Pancreas (tissue), 10 donors: ENCODE measurements at regions not wholly inside any gene's neighbourhood (a gene's known extent, or its start where the extent isn't known, plus 50 kb on each side); places are given as distances from the start of the nearest gene placed in this dataset.
"Not testable (repeated sequence)": the region's sequence is repeated elsewhere in the genome, so short reads cannot be mapped to it uniquely, and the experiment has no call there.

Experiments
- ATAC-seq, 4 donors: fragments of 200-7000 bp; cut with Tn5 transposase; one replicate each; pipeline versions ENCODE4 v1.8.0 to v1.9.1; 2020; ENCODE audit warnings: mild to moderate bottlenecking in 4 of 4, moderate library complexity in 4 of 4
- DNase-seq, 6 donors: peaks; one replicate each; pipeline ENCODE4 v3.0.0-alpha.2; 2020
- FAIRE-seq: peaks from 2 replicates; lab custom pipeline; 2012; peaks lifted over from hg19 to GRCh38; lab: Jason Lieb, UNC
- H3K27ac ChIP-seq, 4 donors: fragments of 200-600 bp; sonication (generic); 1 replicate in 3 of 4; 2 replicates in 1 of 4; pipeline versions ENCODE4 v1.5.0 to v1.8.0; 2020
- H3K27me3 ChIP-seq, 4 donors: fragments of 200-600 bp; one replicate each; pipeline ENCODE4 v1.8.0; 2021
- H3K36me3 ChIP-seq, 3 donors: fragments of 200-600 bp; sonication (generic) in 1 of 3; one replicate each; pipeline versions ENCODE4 v1.5.0 to v1.8.0; 2020 to 2021
- H3K4me1 ChIP-seq, 3 donors: fragments of 200-600 bp; one replicate each; pipeline ENCODE4 v1.8.0; 2021
- H3K4me3 ChIP-seq, 4 donors: fragments of 200-600 bp; sonication (generic) in 2 of 4; one replicate each; pipeline versions ENCODE4 v1.5.0 to v1.8.0; 2020 to 2021
- H3K9me3 ChIP-seq, 4 donors: fragments of 200-600 bp; one replicate each; pipeline ENCODE4 v1.8.0; 2021
- WGBS, 2 donors: extraction: QIAGEN DNeasy Blood & Tissue Kit; methylation state at CpG; one replicate each; pipeline ENCODE4 v1.1.7; 2013; 5-methylcytosine and 5-hydroxymethylcytosine counted together
- intact Hi-C, 3 donors: fragments of 100-400 bp; cut with DNase I; formaldehyde crosslinking; loops; one replicate each; pipeline versions ENCODE4 v1.11.1 to v1.14.2; 2022
- TF ChIP-seq, protein P1 (sequence below), 4 donors: fragments of 200-600 bp; sonication (generic) in 3 of 4; IDR thresholded peaks; one replicate each; pipeline versions ENCODE4 v1.5.0 to v1.8.0; 2021; ENCODE audit warnings: antibody characterized with exemption in 4 of 4
- donor health status: healthy with polysubstance abuse.
- donor health status: DM: no; HTN: no; CAD: no; lungs with moderate emphysema.
- donor health status: DM: no; HTN: no; CAD: no.
- donor health status: control.
- donor health status: control.
- donor health status: Bipolar disorder and iron deficiency.
- donor health status: DM: yes; HTN: yes; CAD: no.
- donor health status: DM: no; HTN: no; CAD: no.
- donor health status: DM: no; HTN: no; CAD: no.
- donor health status: DM: yes; HTN: yes; CAD: no.

DNA sequence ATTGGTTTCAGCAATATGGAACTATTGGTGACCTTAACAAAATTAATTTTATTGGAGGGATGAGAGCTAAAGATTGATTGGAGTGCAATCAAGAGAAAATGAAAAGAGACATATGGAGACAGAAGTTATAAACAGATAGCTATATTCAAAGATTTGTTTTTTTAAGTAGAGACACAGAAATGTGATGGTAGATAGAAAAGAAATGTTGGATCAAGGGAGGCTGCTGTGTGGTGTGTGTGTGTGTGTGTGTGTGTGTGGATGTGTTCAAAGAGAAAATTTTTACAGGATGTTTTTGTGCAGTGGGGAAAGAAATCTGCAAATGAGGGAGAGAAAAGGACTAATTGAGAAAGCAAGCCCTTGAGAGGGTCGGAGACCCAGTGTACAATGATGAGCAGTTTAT lies 249.5 kb upstream of the SPHKAP start:
- ATAC-seq: no peak
- Histone ChIP-seq H3K27ac (no peak overlapping the region), H3K27me3 (no peaks in the 10 kb centered on the region), H3K9me3 (no peaks in the 10 kb centered on the region), H3K4me1 (no peaks in the 10 kb centered on the region), H3K36me3 (no peaks in the 10 kb centered on the region), H3K4me3 (no peak overlapping the region)
- TF ChIP-seq, protein P1, sequence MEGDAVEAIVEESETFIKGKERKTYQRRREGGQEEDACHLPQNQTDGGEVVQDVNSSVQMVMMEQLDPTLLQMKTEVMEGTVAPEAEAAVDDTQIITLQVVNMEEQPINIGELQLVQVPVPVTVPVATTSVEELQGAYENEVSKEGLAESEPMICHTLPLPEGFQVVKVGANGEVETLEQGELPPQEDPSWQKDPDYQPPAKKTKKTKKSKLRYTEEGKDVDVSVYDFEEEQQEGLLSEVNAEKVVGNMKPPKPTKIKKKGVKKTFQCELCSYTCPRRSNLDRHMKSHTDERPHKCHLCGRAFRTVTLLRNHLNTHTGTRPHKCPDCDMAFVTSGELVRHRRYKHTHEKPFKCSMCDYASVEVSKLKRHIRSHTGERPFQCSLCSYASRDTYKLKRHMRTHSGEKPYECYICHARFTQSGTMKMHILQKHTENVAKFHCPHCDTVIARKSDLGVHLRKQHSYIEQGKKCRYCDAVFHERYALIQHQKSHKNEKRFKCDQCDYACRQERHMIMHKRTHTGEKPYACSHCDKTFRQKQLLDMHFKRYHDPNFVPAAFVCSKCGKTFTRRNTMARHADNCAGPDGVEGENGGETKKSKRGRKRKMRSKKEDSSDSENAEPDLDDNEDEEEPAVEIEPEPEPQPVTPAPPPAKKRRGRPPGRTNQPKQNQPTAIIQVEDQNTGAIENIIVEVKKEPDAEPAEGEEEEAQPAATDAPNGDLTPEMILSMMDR (IDR thresholded peaks at IDR 0.05): no peak
- no peak for DNase-seq
- intact Hi-C loops: no loop called here
- no peak for FAIRE-seq
- 39 to 41% methylated on average over 1 of the region's 1 CpG for WGBS, 2 donors

DNA sequence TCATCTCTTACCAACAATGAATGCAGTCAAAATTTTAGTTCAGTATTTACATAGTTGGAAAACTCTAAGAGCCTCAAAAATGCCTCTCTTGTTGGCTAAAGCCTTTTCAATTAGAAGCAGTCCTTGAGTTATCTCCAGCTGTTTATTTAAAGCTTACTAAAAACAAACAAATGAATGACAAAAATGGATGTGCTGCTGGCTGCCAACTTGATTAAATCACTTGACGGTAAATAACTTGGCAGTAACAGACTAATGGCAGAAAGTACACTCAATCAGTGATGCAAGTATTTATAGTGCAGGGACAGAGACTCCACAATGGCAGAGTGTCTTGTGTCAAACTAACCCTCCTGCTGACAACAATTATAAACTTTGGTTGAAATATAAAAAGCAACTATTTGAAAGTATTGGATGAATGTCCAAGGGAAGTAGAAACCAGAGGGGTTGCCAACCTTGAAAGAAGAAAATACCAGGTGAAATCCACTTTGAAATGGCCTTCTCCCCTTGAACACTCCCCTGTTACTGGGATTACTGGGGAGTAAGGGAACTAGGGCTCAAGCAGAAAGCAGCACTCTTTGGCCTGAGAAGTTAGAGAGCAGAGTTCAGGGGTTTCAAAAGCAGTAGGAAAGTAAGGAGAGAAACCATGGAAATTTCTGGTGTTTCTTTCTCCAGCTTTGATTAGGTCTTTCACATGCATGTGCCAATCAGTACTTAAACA lies 245.2 kb upstream of the SPHKAP start:
- no peak overlapping the region for H3K27ac ChIP-seq
- TF ChIP-seq, protein P1 (IDR thresholded peaks at IDR 0.05): no peak
- H3K36me3 ChIP-seq: no peaks in the 10 kb centered on the region
- H3K4me1 ChIP-seq: no peaks in the 10 kb centered on the region
- no peaks in the 10 kb centered on the region for H3K27me3 ChIP-seq
- H3K9me3 ChIP-seq: no peaks in the 10 kb centered on the region
- no peak for FAIRE-seq
- 6 to 10% methylated on average over 1 of the region's 1 CpG for WGBS, 2 donors
- intact Hi-C loops: no loop called here
- ATAC-seq: peak in 1 of 4 donors; percentile 39
- DNase-seq: no peak
- H3K4me3 ChIP-seq: no peak overlapping the region

DNA sequence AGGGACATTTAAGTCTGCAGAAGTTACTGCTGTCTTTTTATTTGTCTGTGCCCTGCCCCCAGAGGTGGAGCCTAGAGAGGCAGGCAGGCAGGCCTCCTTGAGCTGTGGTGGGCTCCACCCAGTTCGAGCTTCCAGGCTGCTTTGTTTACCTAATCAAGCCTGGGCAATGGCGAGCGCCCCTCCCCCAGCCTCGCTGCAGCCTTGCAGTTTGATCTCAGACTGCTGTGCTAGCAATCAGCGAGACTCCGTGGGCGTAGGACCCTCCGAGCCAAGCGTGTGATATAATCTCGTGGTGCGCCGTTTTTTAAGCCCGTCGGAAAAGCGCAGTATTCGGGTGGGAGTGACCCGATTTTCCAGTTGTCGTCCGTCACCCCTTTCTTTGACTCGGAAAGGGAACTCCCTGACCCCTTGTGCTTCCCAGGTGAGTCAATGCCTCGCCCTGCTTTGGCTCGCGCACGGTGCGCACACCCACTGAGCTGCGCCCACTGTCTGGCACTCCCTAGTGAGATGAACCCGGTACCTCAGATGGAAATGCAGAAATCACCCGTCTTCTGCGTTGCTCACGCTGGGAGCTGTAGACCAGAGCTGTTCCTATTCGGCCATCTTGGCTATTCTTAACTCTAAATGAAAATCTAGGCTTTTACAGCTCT lies 244.0 kb upstream of the SPHKAP start:
- H3K27me3 ChIP-seq, ATAC-seq, H3K9me3 ChIP-seq, FAIRE-seq, H3K27ac ChIP-seq, intact Hi-C loops, H3K4me3 ChIP-seq, H3K36me3 ChIP-seq, DNase-seq, H3K4me1 ChIP-seq: not testable (repeated sequence)
- 73 to 82% methylated on average over 31 of the region's 31 CpGs for whole genome bisulfite sequencing, 2 donors

DNA sequence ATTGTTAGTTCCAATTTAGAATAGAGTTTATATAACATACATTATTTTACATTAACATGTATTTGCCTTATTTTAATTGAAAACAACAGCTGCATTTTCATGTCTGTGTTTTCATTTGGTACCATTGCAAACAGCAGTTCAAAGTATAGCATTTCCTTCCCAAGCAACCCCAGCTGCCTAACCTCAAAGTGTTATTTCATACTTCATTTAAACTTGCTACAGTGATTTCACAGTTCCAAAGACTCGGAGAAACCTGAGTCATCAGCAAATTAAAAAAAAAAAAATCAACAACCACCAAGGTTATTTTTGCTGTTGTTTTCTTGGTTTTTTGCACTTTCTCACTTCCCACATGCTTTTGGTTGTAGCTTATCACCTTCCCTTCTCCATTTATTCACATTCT lies 236.5 kb upstream of the SPHKAP start:
- Histone ChIP-seq H3K4me1 (no peaks in the 10 kb centered on the region), H3K27ac (no peak overlapping the region), H3K27me3 (no peaks in the 10 kb centered on the region), H3K36me3 (no peaks in the 10 kb centered on the region), H3K4me3 (no peak overlapping the region), H3K9me3 (no peaks in the 10 kb centered on the region)
- DNase-seq: no peak
- no peak for ATAC-seq
- TF ChIP-seq, protein P1 (IDR thresholded peaks at IDR 0.05): no peak
- WGBS, 2 donors: 46% methylated on average over 1 of the region's 1 CpG
- intact Hi-C loops: no loop called here
- FAIRE-seq: no peak

DNA sequence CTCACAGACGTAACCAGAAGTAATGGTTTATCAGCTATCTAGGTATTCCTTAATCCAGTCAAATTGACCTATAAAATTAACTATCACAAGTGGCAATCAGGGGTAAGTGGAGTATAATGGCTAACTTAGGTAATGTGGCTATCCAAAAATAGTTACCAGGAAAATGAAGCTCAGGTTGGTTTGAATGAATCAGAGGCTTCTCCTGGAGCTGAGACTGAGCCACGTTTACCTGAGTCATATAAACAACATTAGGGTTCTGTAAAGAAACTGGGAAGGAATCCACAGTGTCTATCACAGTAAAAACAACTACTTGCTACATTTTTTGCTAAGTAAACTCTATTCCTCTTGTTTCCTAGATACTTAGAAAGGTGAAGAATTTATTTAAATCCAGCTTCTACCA lies 236.0 kb upstream of the SPHKAP start:
- Histone ChIP-seq H3K9me3 (no peaks in the 10 kb centered on the region), H3K27me3 (no peaks in the 10 kb centered on the region), H3K4me1 (no peaks in the 10 kb centered on the region), H3K4me3 (no peak overlapping the region), H3K36me3 (no peaks in the 10 kb centered on the region), H3K27ac (no peak overlapping the region)
- intact Hi-C loops: no loop called here
- ATAC-seq (no peak), FAIRE-seq (no peak), DNase-seq (no peak)
- WGBS, 2 donors: 32 to 40% methylated on average over 2 of the region's 2 CpGs
- TF ChIP-seq, protein P1 (IDR thresholded peaks at IDR 0.05): no peak
